GM12878 (cell line): ENCODE measurements at regions not wholly inside any gene's neighbourhood (a gene's known extent, or its start where the extent isn't known, plus 50 kb on each side); places are given as distances from the start of the nearest gene placed in this dataset.

ENCODE experiments used
- ATAC-seq: fragments of 200-7000 bp; cut with Tn5 transposase; 3 replicates; pipeline ENCODE4 v1.9.1; 2020; ENCODE audit warnings: mild to moderate bottlenecking, moderate library complexity
- BruUV-seq: library from RNA; stranded (reverse); fragments of 400-500 nt; replicated peaks from 2 replicates; lab custom pipeline; 2021; lab: Mats Ljungman, UMichigan
- CTCF ChIA-PET: fragments of 300-600 bp; sonication (Branson Sonifier 250); formaldehyde crosslinking; extraction: SDS; loops from one replicate; lab custom pipeline; 2021; ENCODE audit warnings: inconsistent platforms; lab: Yijun Ruan, JAX
- POLR2A ChIA-PET: fragments of 350-600 bp; formaldehyde crosslinking; extraction: SDS; loops from one replicate; lab custom pipeline; 2021; ENCODE audit warnings: inconsistent platforms; lab: Charles Lee
- RAD21 ChIA-PET: fragments of 300-600 bp; sonication (Branson Sonifier 250); formaldehyde crosslinking; loops from one replicate; lab custom pipeline; 2023; ENCODE audit warnings: antibody characterized with exemption; ENCODE audit not compliant: unreplicated experiment; lab: Charles Lee
- SMC1A ChIA-PET: fragments of 300-600 bp; sonication (Branson Sonifier 250); formaldehyde crosslinking; loops from one replicate; lab custom pipeline; 2023; ENCODE audit not compliant: unreplicated experiment, uncharacterized antibody; lab: Charles Lee
- DNase-seq: peaks from one replicate; pipeline ENCODE4 v3.0.0-alpha.2; 2011; ENCODE audit warnings: low read depth, low spot score
- FAIRE-seq: peaks from 3 replicates; lab custom pipeline; 2011; peaks lifted over from hg19 to GRCh38; lab: Jason Lieb, UNC
- H2AFZ ChIP-seq: 2 replicates; pipeline ENCODE4 v1.6.0; 2011; ENCODE audit warnings: low read depth, low read length, control low read depth; ENCODE audit not compliant: control insufficient read depth
- H3K27ac ChIP-seq: 2 replicates; pipeline ENCODE4 v1.5.1; 2011; ENCODE audit warnings: control low read depth; ENCODE audit not compliant: control insufficient read depth, insufficient read depth
- H3K27me3 ChIP-seq, 2 experiments: replicated peaks in 1 of 2; 2 replicates each; pipeline versions ENCODE4 v1.6.0 to v1.6.1; 2011; ENCODE audit warnings: low read length in 1 of 2; ENCODE audit not compliant: control insufficient read depth in 2 of 2, insufficient read depth in 2 of 2
- H3K36me3 ChIP-seq, 2 experiments: 2 replicates each; pipeline ENCODE4 v1.5.1; 2011; ENCODE audit warnings: low read length in 1 of 2; ENCODE audit not compliant: control insufficient read depth in 2 of 2, insufficient read depth in 2 of 2
- H3K4me1 ChIP-seq: 2 replicates; pipeline ENCODE4 v1.6.1; 2011; ENCODE audit warnings: mild to moderate bottlenecking, low read length, moderate library complexity, mixed read lengths; ENCODE audit not compliant: control insufficient read depth, insufficient read depth
- H3K4me2 ChIP-seq: 2 replicates; pipeline ENCODE4 v1.6.0; 2011; ENCODE audit warnings: control low read depth; ENCODE audit not compliant: control insufficient read depth, insufficient read depth
- H3K4me3 ChIP-seq: fragments of 200-600 bp; sonication (generic); 2 replicates; pipeline ENCODE4 v1.5.1; 2016
- H3K79me2 ChIP-seq: 2 replicates; pipeline ENCODE4 v1.6.0; 2011; ENCODE audit warnings: low read length; ENCODE audit not compliant: control insufficient read depth, insufficient read depth
- H3K9ac ChIP-seq: 2 replicates; pipeline ENCODE4 v1.8.0; 2011; ENCODE audit warnings: low read length, control low read depth, mixed read lengths; ENCODE audit not compliant: control insufficient read depth, insufficient read depth
- H3K9me3 ChIP-seq: replicated peaks from 3 replicates; pipeline ENCODE4 v1.5.1; 2011; ENCODE audit warnings: mild to moderate bottlenecking, low read length; ENCODE audit not compliant: control insufficient read depth, insufficient read depth
- H4K20me1 ChIP-seq: 2 replicates; pipeline ENCODE4 v1.6.0; 2011; ENCODE audit not compliant: control insufficient read depth, insufficient read depth
- ATF7 ChIP-seq: fragments of 450-650 bp; IDR thresholded peaks from 2 replicates; pipeline ENCODE4 v1.6.1; 2016; ENCODE audit warnings: low read depth, mild to moderate bottlenecking
- BMI1 ChIP-seq: fragments of 450-650 bp; IDR thresholded peaks from 2 replicates; pipeline ENCODE4 v1.6.1; 2016; ENCODE audit warnings: mild to moderate bottlenecking, moderate library complexity, borderline replicate concordance
- CEBPZ ChIP-seq: fragments of 150-350 bp; IDR thresholded peaks from 2 replicates; pipeline ENCODE4 v1.6.1; 2016; ENCODE audit warnings: low read depth, low read length
- EED ChIP-seq: sonication (generic); IDR thresholded peaks from 2 replicates; pipeline ENCODE4 v1.6.1; 2016; ENCODE audit warnings: antibody characterized with exemption, low read depth
- GATAD2B ChIP-seq: fragments of 450-650 bp; conservative IDR thresholded peaks from 2 replicates; pipeline ENCODE4 v1.6.1; 2017; ENCODE audit warnings: low read depth, mild to moderate bottlenecking, moderate library complexity
- MLLT1 ChIP-seq: fragments of 450-650 bp; IDR thresholded peaks from 2 replicates; pipeline ENCODE4 v1.6.1; 2016; ENCODE audit warnings: mild to moderate bottlenecking
- NFIC ChIP-seq: IDR thresholded peaks from 2 replicates; pipeline ENCODE4 v1.6.1; 2012; ENCODE audit warnings: low read depth, mild to moderate bottlenecking, inconsistent platforms, low read length, moderate library complexity
- NFXL1 ChIP-seq: fragments of 450-650 bp; IDR thresholded peaks from 2 replicates; pipeline ENCODE4 v1.6.1; 2017; ENCODE audit warnings: antibody characterized with exemption, mild to moderate bottlenecking, borderline replicate concordance
- NFYA ChIP-seq: IDR thresholded peaks from 2 replicates; pipeline ENCODE4 v1.6.1; 2011; ENCODE audit warnings: low read depth, mild to moderate bottlenecking, low read length, improper control_type of control experiment, borderline replicate concordance
- RELA ChIP-seq: fragments of 450-650 bp; IDR thresholded peaks from 2 replicates; pipeline ENCODE4 v1.8.0; 2014; ENCODE audit warnings: borderline replicate concordance; ENCODE audit not compliant: partially characterized antibody
- WGBS: methylation state at CpG from one replicate; pipeline ENCODE4 v1.1.6; 2016; ENCODE audit warnings: low lambda C conversion rate; ENCODE audit not compliant: insufficient replicate concordance, insufficient coverage; ENCODE audit errors: missing lambda C conversion rate; 5-methylcytosine and 5-hydroxymethylcytosine counted together
- in situ Hi-C: fragments of 300-500 bp; cut with MboI; formaldehyde crosslinking; loops from 9 replicates; pipeline ENCODE4 v1.14.3; 2018; ENCODE audit warnings: mixed read lengths
- intact Hi-C: fragments of 100-400 bp; cut with micrococcal nuclease; formaldehyde crosslinking; loops from one replicate; pipeline ENCODE4 v1.14.2; 2022; ENCODE audit not compliant: unreplicated experiment

GRCh38 chr10:76628801-76629200, 1008.8 kb downstream of the KCNMA1 start:
- POLR2A ChIA-PET, result no interaction called here
- in situ Hi-C loops, result no loop called here

DNA sequence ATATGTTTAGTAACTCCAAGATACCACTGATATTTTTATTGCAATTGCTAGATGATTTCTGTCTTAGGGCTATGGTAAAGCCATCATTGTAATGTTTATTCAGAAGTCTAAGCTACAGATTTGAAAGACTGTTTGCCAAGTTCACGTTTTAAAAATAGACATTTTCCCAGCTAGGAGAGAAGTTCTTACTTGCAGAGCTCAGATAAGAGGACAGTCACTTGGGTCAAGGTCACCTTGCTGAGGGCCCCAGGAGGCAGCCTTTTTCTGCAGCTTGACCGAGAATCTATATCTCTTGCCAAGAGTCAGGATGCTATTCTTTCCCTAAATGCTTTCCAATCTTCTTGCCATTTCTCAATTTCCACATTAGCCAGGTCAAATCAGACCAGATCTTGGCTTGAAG, 1011.2 kb downstream of the KCNMA1 start:
- SMC1A ChIA-PET, result interaction anchor here (2.3 kb wide), 1 partner anchor 10 kb away, joined by 6 read pairs; no protein-coding TSS in a partner anchor
- ATAC-seq, result no peak
- POLR2A ChIA-PET, result no interaction called here
- no peak for DNase-seq
- Histone ChIP-seq H3K4me3 (no peak overlapping the region), H3K4me1 (no peaks in the 10 kb centered on the region; the same call in 1 of the 2 replicates), H4K20me1 (no peaks in the 10 kb centered on the region), H3K27ac (no peak overlapping the region), H3K9ac (no peak overlapping the region), H2AFZ (no peak overlapping the region), H3K27me3 (no peaks in the 10 kb centered on the region; a peak in 1 of 4 replicates), H3K9me3 (no peaks in the 10 kb centered on the region), H3K79me2 (no peaks in the 10 kb centered on the region), H3K36me3 (no peaks in the 10 kb centered on the region), H3K4me2 (no peak overlapping the region)
- no TSS peak for BruUV-seq
- CTCF ChIA-PET, result interaction anchor here (0.6 to 1.5 kb wide), 2 partner anchors 10 to 16 kb away, joined by 3 to 7 read pairs; no protein-coding TSS in a partner anchor
- RAD21 ChIA-PET, result no interaction called here
- no peak for FAIRE-seq
- intact Hi-C loops (no loop called here), in situ Hi-C loops (no loop called here)
- WGBS, result 34% methylated on average over 2 of the region's 2 CpGs
- TF ChIP-seq CEBPZ (no peak), EED (no peak), NFIC (no peak), ATF7 (no peak), GATAD2B (no peak), MLLT1 (no peak), NFYA (no peak)

More at GRCh38 chr10:76628801-76629200, 1008.8 kb downstream of the KCNMA1 start:
- ChIA-PET CTCF (interaction anchor here (0.6 to 2.1 kb wide), 2 partner anchors 9 to 355 kb away, joined by 3 to 6 read pairs; no protein-coding TSS in a partner anchor), RAD21 (no interaction called here), SMC1A (interaction anchor here (0.8 kb wide), 1 partner anchor 10 kb away, joined by 3 read pairs; no protein-coding TSS in a partner anchor)
- DNase-seq (no peak), FAIRE-seq (no peak), ATAC-seq (no peak)
- H3K79me2 ChIP-seq, result no peaks in the 10 kb centered on the region
- no peaks in the 10 kb centered on the region; the same call in 1 of the 2 replicates for H3K4me1 ChIP-seq
- H3K36me3 ChIP-seq, result no peaks in the 10 kb centered on the region
- H3K9ac ChIP-seq, result no peak overlapping the region
- no peaks in the 10 kb centered on the region; a peak in 1 of 4 replicates for H3K27me3 ChIP-seq
- H2AFZ ChIP-seq, result no peak overlapping the region
- no peak overlapping the region for H3K4me2 ChIP-seq
- H3K27ac ChIP-seq, result no peak overlapping the region
- 6% methylated on average over 1 of the region's 1 CpG for WGBS
- TF ChIP-seq BMI1, result no peak
- TF ChIP-seq RELA, result no peak
- no peak for TF ChIP-seq NFXL1
- H4K20me1 ChIP-seq, result no peaks in the 10 kb centered on the region
- intact Hi-C loops, result no loop called here
- no TSS peak for BruUV-seq
- no peak overlapping the region for H3K4me3 ChIP-seq
- no peaks in the 10 kb centered on the region for H3K9me3 ChIP-seq
